Spleen (tissue), 7 donors: ENCODE measurements at regions not wholly inside any gene's neighbourhood (a gene's known extent, or its start where the extent isn't known, plus 50 kb on each side); places are given as distances from the start of the nearest gene placed in this dataset.

ENCODE experiments used
- POLR2AphosphoS5 ChIP-seq, 3 donors: sonication (generic); formaldehyde crosslinking; IDR thresholded peaks; one replicate each; pipeline ENCODE4 v1.5.1; 2017; ENCODE audit warnings: antibody characterized with exemption in 3 of 3
- TF ChIP-seq, protein P1 (sequence below), 11 experiments: fragments of 200-600 bp in 7 of 11; fragments of 450-650 bp in 4 of 11; sonication (generic) in 4 of 11; IDR thresholded peaks in 8 of 11; conservative IDR thresholded peaks in 3 of 11; 1 replicate in 7 of 11; 2 replicates in 4 of 11; pipeline versions ENCODE4 v1.4.0 to v1.8.0; 2016 to 2021; ENCODE audit warnings: antibody characterized with exemption in 11 of 11, inconsistent platforms in 4 of 11, mild to moderate bottlenecking in 1 of 11
- donor health status: DM: no; HTN: no; CAD: no; lungs with moderate emphysema.
- donor health status: DM: no; HTN: no; CAD: no.
- donor health status: DM: no; HTN: no; CAD: no.

DNA sequence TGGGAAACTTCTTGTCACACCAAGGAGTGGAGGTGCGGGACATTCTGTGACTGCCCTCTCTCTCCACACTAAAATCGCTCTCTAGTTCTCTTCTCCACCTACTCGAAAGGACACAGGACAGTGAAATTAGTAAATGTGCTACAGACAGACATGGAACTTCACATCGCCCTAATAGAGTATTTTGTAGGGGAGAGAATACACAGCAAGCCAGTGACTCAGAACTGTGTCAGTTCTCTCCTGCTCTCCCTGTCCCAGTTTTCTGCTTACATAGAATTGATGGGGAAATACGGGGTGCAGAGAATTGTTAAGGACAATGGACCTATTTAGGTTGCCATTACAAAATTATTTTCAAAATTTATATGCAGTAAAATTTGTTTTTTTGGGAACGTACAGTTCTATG, 159.6 kb upstream of the GADL1 start:
- TF ChIP-seq, protein P1, sequence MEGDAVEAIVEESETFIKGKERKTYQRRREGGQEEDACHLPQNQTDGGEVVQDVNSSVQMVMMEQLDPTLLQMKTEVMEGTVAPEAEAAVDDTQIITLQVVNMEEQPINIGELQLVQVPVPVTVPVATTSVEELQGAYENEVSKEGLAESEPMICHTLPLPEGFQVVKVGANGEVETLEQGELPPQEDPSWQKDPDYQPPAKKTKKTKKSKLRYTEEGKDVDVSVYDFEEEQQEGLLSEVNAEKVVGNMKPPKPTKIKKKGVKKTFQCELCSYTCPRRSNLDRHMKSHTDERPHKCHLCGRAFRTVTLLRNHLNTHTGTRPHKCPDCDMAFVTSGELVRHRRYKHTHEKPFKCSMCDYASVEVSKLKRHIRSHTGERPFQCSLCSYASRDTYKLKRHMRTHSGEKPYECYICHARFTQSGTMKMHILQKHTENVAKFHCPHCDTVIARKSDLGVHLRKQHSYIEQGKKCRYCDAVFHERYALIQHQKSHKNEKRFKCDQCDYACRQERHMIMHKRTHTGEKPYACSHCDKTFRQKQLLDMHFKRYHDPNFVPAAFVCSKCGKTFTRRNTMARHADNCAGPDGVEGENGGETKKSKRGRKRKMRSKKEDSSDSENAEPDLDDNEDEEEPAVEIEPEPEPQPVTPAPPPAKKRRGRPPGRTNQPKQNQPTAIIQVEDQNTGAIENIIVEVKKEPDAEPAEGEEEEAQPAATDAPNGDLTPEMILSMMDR (IDR thresholded peaks at IDR 0.05 in 8 of 11, conservative IDR thresholded peaks at IDR 0.05 in 3 of 11) = no peak
- TF ChIP-seq POLR2AphosphoS5 (IDR thresholded peaks at IDR 0.05) = no peak
